ENCODE measurements at regions not wholly inside any gene's neighbourhood (a gene's known extent, or its start where the extent isn't known, plus 50 kb on each side); places are given as distances from the start of the nearest gene placed in this dataset.

DNA sequence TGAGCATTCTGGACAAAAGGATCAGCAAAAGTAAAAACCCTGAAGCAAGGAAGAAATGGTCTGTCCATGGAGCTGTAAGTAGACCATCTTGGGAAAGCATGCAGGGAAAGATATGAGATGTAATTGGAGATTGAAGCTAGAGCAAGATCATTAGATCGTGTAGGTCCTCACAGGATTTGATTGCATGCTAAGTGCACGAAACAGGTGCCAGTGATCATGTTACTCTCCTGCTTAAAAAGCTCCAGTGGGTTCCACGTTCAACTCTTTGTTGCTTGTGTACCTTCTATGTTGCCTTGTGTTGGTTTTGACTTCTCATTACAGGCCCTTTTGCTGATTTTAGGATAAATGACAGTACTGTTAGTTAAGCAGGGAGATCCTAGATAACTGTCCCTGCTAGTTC lies 442.0 kb downstream of the DMRT2 start:
- TF ChIP-seq CTCF (conservative IDR thresholded peaks at IDR 0.05 in 1 of 2, IDR thresholded peaks at IDR 0.05 in 1 of 2; ENCODE audit: extremely low read depth in 1 of 2, insufficient read depth in 1 of 2, low read depth in 1 of 2, low read length in 2 of 2) (no peak), EZH2 (IDR thresholded peaks at IDR 0.05; ENCODE audit: borderline replicate concordance, low read length) (no peak)

Data from mammary epithelial cell (primary cell).